GM18520 (cell line): ENCODE measurements at regions not wholly inside any gene's neighbourhood (a gene's known extent, or its start where the extent isn't known, plus 50 kb on each side); places are given as distances from the start of the nearest gene placed in this dataset.

Experiments
- ATAC-seq: cut with Tn5 transposase; IDR thresholded peaks from one replicate; pipeline ENCODE4 v1.9.1; 2021; ENCODE audit not compliant: unreplicated experiment

GRCh38 chr9:95822583-95823431 lies 52.7 kb upstream of the ERCC6L2 start:
- peak; percentile 75 for ATAC-seq

- ATAC-seq: no peak
These were observed 53.5 kb upstream of the ERCC6L2 start for GRCh38 chr9:95822015-95822414.

GRCh38 chr9:95820074-95820473 lies 55.4 kb upstream of the ERCC6L2 start:
- ATAC-seq: no peak

GRCh38 chr9:95819636-95820035 lies 55.9 kb upstream of the ERCC6L2 start:
- no peak for ATAC-seq

GRCh38 chr9:95817205-95817604 lies 58.3 kb upstream of the ERCC6L2 start:
- ATAC-seq: no peak

- ATAC-seq: no peak
These were observed 58.8 kb upstream of the ERCC6L2 start for GRCh38 chr9:95816716-95817115.

- ATAC-seq: no peak
These were observed 59.5 kb upstream of the ERCC6L2 start for GRCh38 chr9:95815961-95816360.

- ATAC-seq: no peak
These were observed 60.4 kb upstream of the ERCC6L2 start for GRCh38 chr9:95815133-95815532.

GRCh38 chr9:95813923-95814322 lies 61.6 kb upstream of the ERCC6L2 start:
- ATAC-seq: no peak

GRCh38 chr9:95810814-95811213 lies 64.7 kb upstream of the ERCC6L2 start:
- ATAC-seq: no peak

- no peak for ATAC-seq
These were observed 65.4 kb upstream of the ERCC6L2 start for GRCh38 chr9:95810133-95810532.

- no peak for ATAC-seq
These were observed 65.8 kb upstream of the ERCC6L2 start for GRCh38 chr9:95809686-95810085.

GRCh38 chr9:95808011-95808410 lies 67.5 kb upstream of the ERCC6L2 start:
- ATAC-seq: no peak

GRCh38 chr9:95807326-95807947 lies 68.1 kb upstream of the ERCC6L2 start:
- ATAC-seq: no peak

GRCh38 chr9:95803197-95803596 lies 72.3 kb upstream of the ERCC6L2 start:
- ATAC-seq: no peak

- no peak for ATAC-seq
These were observed 73.7 kb upstream of the ERCC6L2 start for GRCh38 chr9:95801797-95802196.

GRCh38 chr9:95796029-95796428 lies 79.5 kb upstream of the ERCC6L2 start:
- ATAC-seq: no peak

GRCh38 chr9:95793924-95794828 lies 81.3 kb upstream of the ERCC6L2 start:
- ATAC-seq: no peak

- no peak for ATAC-seq
These were observed 83.8 kb upstream of the ERCC6L2 start for GRCh38 chr9:95791695-95792094.

- ATAC-seq: no peak
These were observed 84.2 kb upstream of the ERCC6L2 start for GRCh38 chr9:95791286-95791685.

- no peak for ATAC-seq
These were observed 86.9 kb upstream of the ERCC6L2 start for GRCh38 chr9:95788521-95788991.
